Colonic mucosa (tissue), 4 donors: ENCODE measurements at regions not wholly inside any gene's neighbourhood (a gene's known extent, or its start where the extent isn't known, plus 50 kb on each side); places are given as distances from the start of the nearest gene placed in this dataset.

Experiments
- DNase-seq: peaks from one replicate; pipeline ENCODE4 v3.0.0-alpha.2; 2020
- H3K27ac ChIP-seq: fragments of 200-600 bp; one replicate; pipeline ENCODE4 v1.8.0; 2021
- H3K27me3 ChIP-seq: fragments of 200-600 bp; one replicate; pipeline ENCODE4 v1.8.0; 2021
- H3K36me3 ChIP-seq: fragments of 200-600 bp; one replicate; pipeline ENCODE4 v1.8.0; 2021
- H3K4me1 ChIP-seq: fragments of 200-600 bp; one replicate; pipeline ENCODE4 v1.8.0; 2021; ENCODE audit warnings: mild to moderate bottlenecking
- H3K4me3 ChIP-seq: fragments of 200-600 bp; one replicate; pipeline ENCODE4 v1.8.0; 2021
- H3K9ac ChIP-seq, 2 donors: one replicate each; pipeline ENCODE4 v1.7.0; 2013; ENCODE audit warnings: control low read depth in 2 of 2, low read depth in 2 of 2, low read length in 2 of 2
- H3K9me3 ChIP-seq: fragments of 200-600 bp; one replicate; pipeline ENCODE4 v1.8.0; 2021
- intact Hi-C: fragments of 100-400 bp; cut with DNase I; formaldehyde crosslinking; loops from one replicate; pipeline ENCODE4 v1.14.1; 2022
- TF ChIP-seq, protein P1 (sequence below): fragments of 200-600 bp; IDR thresholded peaks from one replicate; pipeline ENCODE4 v1.8.0; 2022; ENCODE audit warnings: antibody characterized with exemption, mild to moderate bottlenecking
- donor health status: healthy.
- donor health status: DM: no; HTN: no; CAD: no.
- donor health status: DM: no; HTN: no; CAD: no.

DNA sequence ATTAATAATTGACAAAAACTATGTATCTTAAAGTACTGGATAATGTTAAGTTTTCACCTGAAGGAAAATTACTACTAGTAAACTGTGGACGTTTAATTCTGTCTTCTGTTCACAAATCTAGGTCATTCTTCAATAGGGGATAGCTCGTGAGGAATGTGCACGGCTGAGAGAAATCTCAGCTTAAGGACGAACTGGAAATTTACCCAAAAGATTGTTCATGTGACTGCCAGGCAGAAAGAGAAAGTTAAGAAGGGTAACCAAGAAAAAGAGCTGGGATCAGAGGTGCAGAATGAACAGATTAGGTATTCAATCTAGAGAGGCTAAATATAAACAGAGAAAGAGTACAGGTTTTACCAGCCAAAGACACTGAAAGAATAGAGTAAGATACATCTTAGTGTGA lies 245.3 kb downstream of the CASP12 start:
- no peak overlapping the region for H3K4me3 ChIP-seq
- H3K9ac ChIP-seq, result no peak overlapping the region
- no peak overlapping the region for H3K27ac ChIP-seq
- H3K9me3 ChIP-seq, result no peaks in the 10 kb centered on the region
- no peaks in the 10 kb centered on the region for H3K27me3 ChIP-seq
- TF ChIP-seq, protein P1, sequence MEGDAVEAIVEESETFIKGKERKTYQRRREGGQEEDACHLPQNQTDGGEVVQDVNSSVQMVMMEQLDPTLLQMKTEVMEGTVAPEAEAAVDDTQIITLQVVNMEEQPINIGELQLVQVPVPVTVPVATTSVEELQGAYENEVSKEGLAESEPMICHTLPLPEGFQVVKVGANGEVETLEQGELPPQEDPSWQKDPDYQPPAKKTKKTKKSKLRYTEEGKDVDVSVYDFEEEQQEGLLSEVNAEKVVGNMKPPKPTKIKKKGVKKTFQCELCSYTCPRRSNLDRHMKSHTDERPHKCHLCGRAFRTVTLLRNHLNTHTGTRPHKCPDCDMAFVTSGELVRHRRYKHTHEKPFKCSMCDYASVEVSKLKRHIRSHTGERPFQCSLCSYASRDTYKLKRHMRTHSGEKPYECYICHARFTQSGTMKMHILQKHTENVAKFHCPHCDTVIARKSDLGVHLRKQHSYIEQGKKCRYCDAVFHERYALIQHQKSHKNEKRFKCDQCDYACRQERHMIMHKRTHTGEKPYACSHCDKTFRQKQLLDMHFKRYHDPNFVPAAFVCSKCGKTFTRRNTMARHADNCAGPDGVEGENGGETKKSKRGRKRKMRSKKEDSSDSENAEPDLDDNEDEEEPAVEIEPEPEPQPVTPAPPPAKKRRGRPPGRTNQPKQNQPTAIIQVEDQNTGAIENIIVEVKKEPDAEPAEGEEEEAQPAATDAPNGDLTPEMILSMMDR, result no peak
- H3K4me1 ChIP-seq, result no peaks in the 10 kb centered on the region
- intact Hi-C loops, result no loop called here
- no peak for DNase-seq
- H3K36me3 ChIP-seq, result no peaks in the 10 kb centered on the region

DNA sequence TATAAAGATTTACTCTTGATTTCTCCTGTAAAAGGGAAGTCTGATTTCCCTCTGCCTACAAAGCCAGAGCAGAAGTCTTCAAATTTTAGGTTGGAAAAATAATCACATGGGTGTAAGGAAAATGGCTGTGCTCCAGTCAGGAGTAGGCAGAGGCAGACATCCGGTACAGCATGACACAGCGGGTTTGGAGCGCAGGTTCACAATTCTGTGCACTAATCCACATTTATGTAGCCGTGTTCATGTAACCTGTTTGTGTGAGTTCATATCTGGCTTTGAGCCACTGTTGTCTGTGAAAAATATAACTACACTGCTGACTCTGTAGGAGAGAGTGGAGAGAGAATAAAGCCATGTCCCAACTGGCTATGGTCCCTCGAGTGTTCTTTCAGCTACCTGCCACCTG lies 248.0 kb downstream of the CASP12 start:
- no peak overlapping the region for H3K9ac ChIP-seq
- TF ChIP-seq, protein P1, result no peak
- H3K27ac ChIP-seq, result no peak overlapping the region
- no peaks in the 10 kb centered on the region for H3K27me3 ChIP-seq
- no peaks in the 10 kb centered on the region for H3K4me1 ChIP-seq
- H3K4me3 ChIP-seq, result no peak overlapping the region
- intact Hi-C loops, result no loop called here
- no peaks in the 10 kb centered on the region for H3K9me3 ChIP-seq
- DNase-seq, result no peak
- H3K36me3 ChIP-seq, result no peaks in the 10 kb centered on the region

DNA sequence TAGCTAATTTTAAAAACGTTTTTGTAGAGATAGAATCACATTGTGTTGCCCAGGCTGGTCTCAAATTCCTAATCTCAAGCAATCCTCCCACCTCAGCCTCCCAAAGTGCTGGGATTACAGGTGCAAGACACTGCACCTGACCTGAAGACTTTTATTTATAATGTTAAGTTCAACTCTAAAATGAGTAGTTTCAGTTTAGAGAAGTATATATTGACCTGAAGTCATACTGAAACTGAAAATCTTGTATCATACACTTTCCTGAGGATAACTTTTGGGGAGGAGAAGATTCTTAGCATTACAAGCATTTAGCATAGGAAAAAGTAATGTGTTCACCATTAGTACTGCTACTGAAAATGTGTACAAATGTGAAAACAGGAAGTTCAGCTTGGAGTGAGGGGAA lies 249.3 kb downstream of the CASP12 start:
- H3K36me3 ChIP-seq, result no peaks in the 10 kb centered on the region
- DNase-seq, result no peak
- no peaks in the 10 kb centered on the region for H3K4me1 ChIP-seq
- no peaks in the 10 kb centered on the region for H3K27me3 ChIP-seq
- H3K9me3 ChIP-seq, result no peaks in the 10 kb centered on the region
- TF ChIP-seq, protein P1, result no peak
- intact Hi-C loops, result no loop called here
- no peak overlapping the region for H3K4me3 ChIP-seq
- H3K27ac ChIP-seq, result no peak overlapping the region
- no peak overlapping the region for H3K9ac ChIP-seq

DNA sequence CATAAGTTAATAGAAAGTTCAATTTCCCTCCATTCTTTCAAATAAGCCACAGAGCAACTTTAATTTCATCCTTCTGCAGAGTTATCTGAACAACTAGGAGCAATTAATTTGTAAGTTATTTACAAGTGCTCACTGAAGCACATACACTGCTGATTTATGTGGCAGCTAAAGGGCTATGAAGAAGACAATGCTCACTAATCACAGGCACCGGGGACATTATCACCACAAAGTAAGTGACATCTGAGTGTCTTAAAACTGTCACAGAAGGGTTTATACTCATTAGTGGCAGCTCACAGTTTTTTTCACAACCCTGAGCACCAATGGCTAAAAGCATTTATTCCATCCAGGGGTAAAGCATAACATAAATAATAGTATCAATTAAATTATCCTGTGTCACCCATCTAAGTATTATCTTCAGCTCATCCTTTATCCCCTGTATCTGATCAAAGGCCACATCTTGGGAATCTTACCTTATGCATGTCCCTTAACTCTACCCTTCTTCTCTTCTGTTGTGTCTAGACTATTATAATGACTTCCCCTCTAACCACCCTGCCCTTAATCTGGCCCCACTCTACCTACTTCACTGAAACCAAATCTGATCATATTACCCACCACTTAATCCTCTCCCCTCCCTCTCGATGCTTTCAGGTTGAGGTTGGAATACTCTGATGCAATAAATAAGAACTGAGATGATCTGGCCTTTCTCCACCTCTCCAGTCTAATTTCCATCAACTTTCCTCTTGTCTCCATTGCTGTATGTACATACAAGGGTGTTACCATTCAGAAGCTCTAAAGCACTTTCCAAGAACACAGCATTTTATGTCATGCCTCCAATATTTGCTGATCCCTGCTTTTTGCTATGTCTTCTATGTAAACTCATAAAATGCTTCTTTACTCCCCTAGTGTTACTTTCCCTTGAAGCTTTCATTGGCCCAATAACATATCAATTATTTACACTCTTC lies 252.7 kb downstream of the CASP12 start:
- Histone ChIP-seq H3K4me3 (no peak overlapping the region), H3K9ac (no peak overlapping the region), H3K4me1 (no peaks in the 10 kb centered on the region), H3K9me3 (no peaks in the 10 kb centered on the region), H3K27ac (no peak overlapping the region), H3K27me3 (no peaks in the 10 kb centered on the region), H3K36me3 (no peaks in the 10 kb centered on the region)
- intact Hi-C loops, result no loop called here
- TF ChIP-seq, protein P1, result no peak
- DNase-seq, result no peak

DNA sequence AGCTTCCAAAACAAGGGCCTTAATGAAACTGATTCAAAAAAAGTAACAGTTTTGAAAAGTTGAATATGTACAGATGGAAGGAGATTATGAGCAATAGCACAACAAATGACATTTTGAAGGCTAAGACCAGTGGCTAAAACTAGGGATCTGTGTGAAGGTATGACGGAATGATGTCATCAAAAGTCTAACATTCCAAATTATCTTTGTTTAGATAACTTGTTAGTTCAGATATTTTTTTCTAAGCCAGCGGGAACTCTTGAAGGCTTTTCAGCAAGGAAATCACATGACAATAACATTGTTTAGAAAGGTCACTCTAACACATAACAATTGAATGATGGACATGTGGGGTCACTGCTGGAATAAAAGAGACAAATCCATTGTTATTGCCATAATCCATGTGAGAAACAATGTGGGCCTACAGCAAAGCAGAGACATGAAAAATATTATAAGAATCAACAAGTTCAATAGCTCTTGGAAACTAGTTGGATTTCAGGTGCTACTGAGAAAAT lies 260.5 kb downstream of the CASP12 start:
- TF ChIP-seq, protein P1, result no peak
- intact Hi-C loops, result no loop called here
- H3K36me3 ChIP-seq, result no peaks in the 10 kb centered on the region

More for the DNA sequence above, 260.5 kb downstream of the CASP12 start:
- H3K27ac ChIP-seq, result no peak overlapping the region
- no peaks in the 10 kb centered on the region for H3K4me1 ChIP-seq
- H3K9ac ChIP-seq, result no peak overlapping the region
- no peaks in the 10 kb centered on the region for H3K27me3 ChIP-seq
- no peaks in the 10 kb centered on the region for H3K9me3 ChIP-seq
- H3K4me3 ChIP-seq, result no peak overlapping the region
- no peak for DNase-seq
